ENCODE measurements at regions not wholly inside any gene's neighbourhood (a gene's known extent, or its start where the extent isn't known, plus 50 kb on each side); places are given as distances from the start of the nearest gene placed in this dataset.

DNA sequence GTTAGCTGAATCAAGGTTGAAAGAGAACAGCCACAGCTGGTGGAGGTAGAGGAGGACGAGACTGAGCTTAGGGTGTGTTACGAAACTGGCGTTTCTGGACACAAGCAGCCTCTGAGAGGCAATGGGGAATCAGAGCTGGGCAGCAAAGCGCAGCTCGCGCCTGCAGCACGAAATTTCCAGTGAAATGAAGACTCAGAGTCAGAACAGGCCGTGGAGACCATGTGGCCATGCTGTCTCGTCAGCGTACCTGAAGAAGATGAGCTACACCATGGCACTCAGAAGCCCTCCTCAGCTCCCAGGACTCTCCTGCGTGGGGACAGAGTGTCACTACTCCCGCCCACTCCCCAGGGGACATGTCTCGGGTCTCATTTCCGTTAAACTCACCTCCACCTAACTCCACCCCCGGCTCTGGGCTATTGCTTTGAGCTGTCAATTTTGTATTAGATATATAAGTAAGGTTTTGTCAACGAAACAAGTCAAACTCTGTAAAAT lies 256.9 kb downstream of the ERMARD start:
- TF ChIP-seq, protein P1, sequence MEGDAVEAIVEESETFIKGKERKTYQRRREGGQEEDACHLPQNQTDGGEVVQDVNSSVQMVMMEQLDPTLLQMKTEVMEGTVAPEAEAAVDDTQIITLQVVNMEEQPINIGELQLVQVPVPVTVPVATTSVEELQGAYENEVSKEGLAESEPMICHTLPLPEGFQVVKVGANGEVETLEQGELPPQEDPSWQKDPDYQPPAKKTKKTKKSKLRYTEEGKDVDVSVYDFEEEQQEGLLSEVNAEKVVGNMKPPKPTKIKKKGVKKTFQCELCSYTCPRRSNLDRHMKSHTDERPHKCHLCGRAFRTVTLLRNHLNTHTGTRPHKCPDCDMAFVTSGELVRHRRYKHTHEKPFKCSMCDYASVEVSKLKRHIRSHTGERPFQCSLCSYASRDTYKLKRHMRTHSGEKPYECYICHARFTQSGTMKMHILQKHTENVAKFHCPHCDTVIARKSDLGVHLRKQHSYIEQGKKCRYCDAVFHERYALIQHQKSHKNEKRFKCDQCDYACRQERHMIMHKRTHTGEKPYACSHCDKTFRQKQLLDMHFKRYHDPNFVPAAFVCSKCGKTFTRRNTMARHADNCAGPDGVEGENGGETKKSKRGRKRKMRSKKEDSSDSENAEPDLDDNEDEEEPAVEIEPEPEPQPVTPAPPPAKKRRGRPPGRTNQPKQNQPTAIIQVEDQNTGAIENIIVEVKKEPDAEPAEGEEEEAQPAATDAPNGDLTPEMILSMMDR (IDR thresholded peaks at IDR 0.05; ENCODE audit: control extremely low read depth, extremely low read depth) = no peak
- peak in 1 of 3 donors; percentile 1 for DNase-seq
- no peak overlapping the region for H3K27ac ChIP-seq (ENCODE audit: low read depth in 1 of 2, low read length in 1 of 2)
- H3K36me3 ChIP-seq (ENCODE audit: control insufficient read depth in 4 of 4, insufficient read depth in 4 of 4, low read length in 4 of 4) = no peaks in the 10 kb centered on the region
- peaks cover 0 to 27% (median 0%) of the 10 kb centered on the region in 3 donors for H3K27me3 ChIP-seq (ENCODE audit: control insufficient read depth in 3 of 3, insufficient read depth in 3 of 3, low read length in 2 of 3)
- 88 to 92% methylated on average over 16 of the region's 16 CpGs for WGBS, 2 donors
- H3K4me1 ChIP-seq (ENCODE audit: control insufficient read depth in 5 of 5, insufficient read depth in 5 of 5, low read length in 5 of 5) = peaks cover 0 to 19% (median 3%) of the 10 kb centered on the region in 5 donors
- no peak overlapping the region for H3K9ac ChIP-seq (ENCODE audit: insufficient read depth in 1 of 2, low read length in 2 of 2)
- H3K9me3 ChIP-seq (ENCODE audit: control insufficient read depth in 4 of 4, insufficient read depth in 3 of 4, low read length in 3 of 4) = peaks cover 0 to 12% (median 3%) of the 10 kb centered on the region in 4 donors
- no peak overlapping the region for H3K4me3 ChIP-seq
- ATAC-seq (ENCODE audit: insufficient read depth, low FRiP score) = no peak

DNA sequence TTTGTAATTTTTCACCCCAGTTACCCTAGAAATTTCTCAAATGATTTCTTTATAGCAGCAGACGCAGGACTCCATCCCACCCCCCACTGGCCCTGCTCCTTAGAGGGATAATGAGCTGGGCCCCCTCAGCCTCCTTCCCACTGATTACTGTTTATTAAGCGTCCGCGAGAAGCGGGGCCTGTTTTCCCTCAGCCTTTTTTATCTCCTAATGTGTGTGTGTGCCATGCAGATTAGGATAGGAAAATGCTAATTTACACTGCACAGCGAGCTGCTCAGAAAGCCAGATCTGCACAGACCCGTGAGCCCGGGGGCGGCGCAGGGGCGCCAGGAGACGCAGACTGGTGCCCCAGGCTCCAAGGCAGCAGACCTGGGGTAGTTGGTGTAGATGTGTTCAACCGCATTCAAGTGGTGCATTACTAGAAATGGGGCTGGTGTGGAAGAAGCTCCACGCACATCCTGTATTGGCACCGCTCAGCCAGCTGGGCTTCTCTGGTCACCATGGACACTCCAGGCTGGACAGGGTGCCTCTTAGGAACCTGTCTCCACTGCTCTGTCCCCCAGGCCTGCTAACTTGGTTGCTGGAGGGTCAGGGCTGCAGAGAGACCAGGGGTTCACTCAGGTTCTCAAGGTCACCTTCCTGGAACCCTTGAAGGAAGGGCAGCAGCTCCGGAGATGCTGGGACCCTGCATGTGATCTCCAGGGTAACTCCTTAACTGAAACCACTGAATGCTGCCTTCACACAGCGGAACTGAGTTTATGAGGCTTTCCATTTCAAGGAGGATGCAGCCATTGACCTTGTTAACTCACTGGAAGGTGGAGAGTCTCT lies 256.3 kb downstream of the ERMARD start:
- no peak for ATAC-seq (ENCODE audit: insufficient read depth, low FRiP score)
- WGBS, 2 donors = 82 to 90% methylated on average over 17 of the region's 17 CpGs

GRCh38 chr6:170006900-170007467 lies 255.6 kb downstream of the ERMARD start:
- Histone ChIP-seq H3K27me3 (ENCODE audit: control insufficient read depth in 3 of 3, insufficient read depth in 3 of 3, low read length in 2 of 3) (peaks cover 0 to 21% (median 0%) of the 10 kb centered on the region in 3 donors), H3K4me1 (ENCODE audit: control insufficient read depth in 5 of 5, insufficient read depth in 5 of 5, low read length in 5 of 5) (peaks cover 0 to 19% (median 3%) of the 10 kb centered on the region in 5 donors), H3K4me3 (no peak overlapping the region), H3K27ac (ENCODE audit: low read depth in 1 of 2, low read length in 1 of 2) (no peak overlapping the region), H3K36me3 (ENCODE audit: control insufficient read depth in 4 of 4, insufficient read depth in 4 of 4, low read length in 4 of 4) (no peaks in the 10 kb centered on the region), H3K9ac (ENCODE audit: insufficient read depth in 1 of 2, low read length in 2 of 2) (no peak overlapping the region), H3K9me3 (ENCODE audit: control insufficient read depth in 4 of 4, insufficient read depth in 3 of 4, low read length in 3 of 4) (peaks cover 0 to 17% (median 2%) of the 10 kb centered on the region in 4 donors)
- no peak for ATAC-seq (ENCODE audit: insufficient read depth, low FRiP score)
- TF ChIP-seq, protein P1 (IDR thresholded peaks at IDR 0.05; ENCODE audit: control extremely low read depth, extremely low read depth) = no peak
- DNase-seq = peak in 1 of 3 donors; percentile 29
- 67 to 82% methylated on average over 19 of the region's 19 CpGs for WGBS, 2 donors

More for the DNA sequence above, 256.3 kb downstream of the ERMARD start:
- TF ChIP-seq, protein P1 (IDR thresholded peaks at IDR 0.05; ENCODE audit: control extremely low read depth, extremely low read depth) = no peak
- Histone ChIP-seq H3K9ac (ENCODE audit: insufficient read depth in 1 of 2, low read length in 2 of 2) (no peak overlapping the region), H3K4me1 (ENCODE audit: control insufficient read depth in 5 of 5, insufficient read depth in 5 of 5, low read length in 5 of 5) (peaks cover 0 to 19% (median 3%) of the 10 kb centered on the region in 5 donors), H3K9me3 (ENCODE audit: control insufficient read depth in 4 of 4, insufficient read depth in 3 of 4, low read length in 3 of 4) (peaks cover 0 to 17% (median 2%) of the 10 kb centered on the region in 4 donors), H3K27me3 (ENCODE audit: control insufficient read depth in 3 of 3, insufficient read depth in 3 of 3, low read length in 2 of 3) (peaks cover 0 to 24% (median 0%) of the 10 kb centered on the region in 3 donors), H3K4me3 (no peak overlapping the region), H3K36me3 (ENCODE audit: control insufficient read depth in 4 of 4, insufficient read depth in 4 of 4, low read length in 4 of 4) (no peaks in the 10 kb centered on the region), H3K27ac (ENCODE audit: low read depth in 1 of 2, low read length in 1 of 2) (no peak overlapping the region)
- DNase-seq = peak; percentile 51 to 65 (median 62)

Measured in lung (tissue), 11 donors.